DOHH2 (cell line): ENCODE measurements at regions not wholly inside any gene's neighbourhood (a gene's known extent, or its start where the extent isn't known, plus 50 kb on each side); places are given as distances from the start of the nearest gene placed in this dataset.

ENCODE experiments used
- H3F3A ChIP-seq: fragments of 200-600 bp; sonication (generic), shearing (Covaris generic); 2 replicates; pipeline ENCODE4 v1.6.0; 2016; ENCODE audit warnings: antibody characterized with exemption, mild to moderate bottlenecking; ENCODE audit not compliant: control insufficient read depth, insufficient read depth
- H3K27ac ChIP-seq: fragments of 200-600 bp; sonication (generic); 2 replicates; pipeline ENCODE4 v1.5.1; 2014; ENCODE audit warnings: low read depth, mild to moderate bottlenecking, low read length, moderate library complexity
- H3K27me3 ChIP-seq: fragments of 200-600 bp; sonication (generic); 2 replicates; pipeline ENCODE4 v1.6.1; 2014; ENCODE audit warnings: mild to moderate bottlenecking, low read length, mixed read lengths; ENCODE audit not compliant: control insufficient read depth
- H3K36me3 ChIP-seq: fragments of 200-600 bp; sonication (generic); 2 replicates; pipeline ENCODE4 v1.6.1; 2014; ENCODE audit warnings: mild to moderate bottlenecking, low read length, moderate library complexity, mixed read lengths; ENCODE audit not compliant: control insufficient read depth
- H3K4me1 ChIP-seq: fragments of 200-600 bp; sonication (generic); 2 replicates; pipeline ENCODE4 v1.6.1; 2014; ENCODE audit warnings: mild to moderate bottlenecking, low read length, mixed read lengths; ENCODE audit not compliant: control insufficient read depth
- H3K4me2 ChIP-seq: fragments of 200-600 bp; sonication (generic); 2 replicates; pipeline ENCODE4 v1.6.0; 2014; ENCODE audit warnings: mild to moderate bottlenecking, low read length, moderate library complexity
- H3K4me3 ChIP-seq: fragments of 200-600 bp; sonication (generic); 2 replicates; pipeline ENCODE4 v1.5.1; 2014; ENCODE audit warnings: mild to moderate bottlenecking, low read length, mixed read lengths
- H3K79me2 ChIP-seq: fragments of 200-600 bp; sonication (generic); 2 replicates; pipeline ENCODE4 v1.6.1; 2014; ENCODE audit warnings: mild to moderate bottlenecking, low read length, mixed read lengths; ENCODE audit not compliant: control insufficient read depth
- H3K9me2 ChIP-seq: fragments of 200-600 bp; sonication (generic); replicated peaks from 2 replicates; pipeline ENCODE4 v1.6.1; 2014; ENCODE audit warnings: mild to moderate bottlenecking, low read length, mixed read lengths; ENCODE audit not compliant: control insufficient read depth
- H3K9me3 ChIP-seq: fragments of 200-600 bp; sonication (generic); 2 replicates; pipeline ENCODE4 v1.6.1; 2014; ENCODE audit warnings: antibody characterized with exemption, low read length, mixed read lengths; ENCODE audit not compliant: control insufficient read depth, insufficient read depth
- H4K20me1 ChIP-seq: fragments of 200-600 bp; sonication (generic); 2 replicates; pipeline ENCODE4 v1.6.0; 2014; ENCODE audit warnings: low read depth, mild to moderate bottlenecking, antibody characterized with exemption, low read length, moderate library complexity; ENCODE audit not compliant: control insufficient read depth, insufficient read depth
- CTCF ChIP-seq: fragments of 200-600 bp; sonication (generic); IDR thresholded peaks from one replicate; pipeline ENCODE4 v1.5.1; 2014; ENCODE audit warnings: antibody characterized with exemption, mild to moderate bottlenecking, low read depth, low read length; ENCODE audit not compliant: poor library complexity, severe bottlenecking
- EZH2phosphoT487 ChIP-seq: fragments of 200-600 bp; sonication (generic); IDR thresholded peaks from 2 replicates; pipeline ENCODE4 v1.6.1; 2017; ENCODE audit warnings: borderline replicate concordance, mild to moderate bottlenecking, antibody characterized with exemption, low read length, moderate library complexity, mixed read lengths

- H3K27ac ChIP-seq = no peak overlapping the region
- no peaks in the 10 kb centered on the region for H3F3A ChIP-seq
- peaks cover 4% of the 10 kb centered on the region; the same call in 1 of the 2 replicates for H3K27me3 ChIP-seq
- TF ChIP-seq EZH2phosphoT487 (no peak), CTCF (no peak)
- H3K79me2 ChIP-seq = no peaks in the 10 kb centered on the region
- H3K9me3 ChIP-seq = no peaks in the 10 kb centered on the region
- no peaks in the 10 kb centered on the region for H4K20me1 ChIP-seq
- H3K9me2 ChIP-seq = no peaks in the 10 kb centered on the region
- H3K4me2 ChIP-seq = no peak overlapping the region
- H3K36me3 ChIP-seq = no peaks in the 10 kb centered on the region
- no peak overlapping the region for H3K4me3 ChIP-seq
- peaks cover 5% of the 10 kb centered on the region; the same call in 1 of the 2 replicates for H3K4me1 ChIP-seq
Observed at GRCh38 chr5:34494111-34494755, 161.9 kb upstream of the RAI14 start.

GRCh38 chr5:34495178-34495577 is 160.9 kb upstream of the RAI14 start:
- Histone ChIP-seq H3K79me2 (no peaks in the 10 kb centered on the region), H3K9me3 (no peaks in the 10 kb centered on the region), H3K4me1 (peaks cover 7% of the 10 kb centered on the region; the same call in 1 of the 2 replicates), H3K4me2 (no peak overlapping the region), H3K27ac (no peak overlapping the region), H3K36me3 (no peaks in the 10 kb centered on the region), H3K9me2 (no peaks in the 10 kb centered on the region), H3K4me3 (no peak overlapping the region), H4K20me1 (no peaks in the 10 kb centered on the region), H3F3A (no peaks in the 10 kb centered on the region), H3K27me3 (peaks cover 8% of the 10 kb centered on the region; the same call in 1 of the 2 replicates)
- TF ChIP-seq EZH2phosphoT487 (no peak), CTCF (no peak)

- Histone ChIP-seq H3K4me1 (peaks cover 7% of the 10 kb centered on the region; the same call in 1 of the 2 replicates), H3K9me3 (no peaks in the 10 kb centered on the region), H3K36me3 (no peaks in the 10 kb centered on the region), H3K79me2 (no peaks in the 10 kb centered on the region), H3K27me3 (peaks cover 12% of the 10 kb centered on the region; the same call in 1 of the 2 replicates), H3K9me2 (no peaks in the 10 kb centered on the region), H3F3A (no peaks in the 10 kb centered on the region), H4K20me1 (no peaks in the 10 kb centered on the region), H3K27ac (no peak overlapping the region), H3K4me3 (no peak overlapping the region), H3K4me2 (no peak overlapping the region)
- TF ChIP-seq EZH2phosphoT487 (no peak), CTCF (no peak)
Observed at GRCh38 chr5:34496260-34496691, 159.9 kb upstream of the RAI14 start.
